ENCODE measurements at regions not wholly inside any gene's neighbourhood (a gene's known extent, or its start where the extent isn't known, plus 50 kb on each side); places are given as distances from the start of the nearest gene placed in this dataset.
"Not testable (repeated sequence)": the region's sequence is repeated elsewhere in the genome, so short reads cannot be mapped to it uniquely, and the experiment has no call there.

- no peak overlapping the region for H3K4me3 Mint-ChIP-seq
- H3K27ac Mint-ChIP-seq = no peak overlapping the region
- CTCF ChIA-PET = no interaction called here
- DNase-seq = no peak
- H3K36me3 Mint-ChIP-seq = no peaks in the 10 kb centered on the region
- H3K9me3 Mint-ChIP-seq = no peaks in the 10 kb centered on the region
- H3K4me1 Mint-ChIP-seq = no peaks in the 10 kb centered on the region
- no peaks in the 10 kb centered on the region for H3K27me3 Mint-ChIP-seq
Measured at GRCh38 chr7:91345449-91345848, 81.2 kb downstream of the FZD1 start.

DNA sequence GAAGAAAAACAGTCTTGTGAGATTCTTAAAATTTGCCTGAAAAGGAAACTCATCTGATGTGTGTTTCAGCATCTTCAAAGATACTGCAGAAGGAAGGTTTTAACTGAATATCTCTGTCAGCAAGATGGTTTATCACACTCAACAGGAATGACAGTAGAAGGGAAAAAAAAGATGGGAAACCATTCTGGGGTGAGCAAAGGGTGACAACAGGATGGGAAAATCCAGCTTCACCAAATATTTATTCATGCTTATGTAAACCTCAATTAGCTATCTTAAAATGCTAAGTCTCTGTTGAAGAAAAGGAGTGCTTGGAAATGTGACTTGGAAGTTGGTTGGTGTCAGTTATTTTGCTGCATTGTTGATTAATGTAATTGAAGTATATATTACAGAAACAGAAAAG is 82.2 kb downstream of the FZD1 start:
- Mint-ChIP-seq H3K27ac (no peak overlapping the region), H3K4me1 (no peaks in the 10 kb centered on the region), H3K9me3 (no peaks in the 10 kb centered on the region), H3K36me3 (no peaks in the 10 kb centered on the region), H3K4me3 (no peak overlapping the region), H3K27me3 (no peaks in the 10 kb centered on the region)
- no peak for DNase-seq
- CTCF ChIA-PET = no interaction called here

DNA sequence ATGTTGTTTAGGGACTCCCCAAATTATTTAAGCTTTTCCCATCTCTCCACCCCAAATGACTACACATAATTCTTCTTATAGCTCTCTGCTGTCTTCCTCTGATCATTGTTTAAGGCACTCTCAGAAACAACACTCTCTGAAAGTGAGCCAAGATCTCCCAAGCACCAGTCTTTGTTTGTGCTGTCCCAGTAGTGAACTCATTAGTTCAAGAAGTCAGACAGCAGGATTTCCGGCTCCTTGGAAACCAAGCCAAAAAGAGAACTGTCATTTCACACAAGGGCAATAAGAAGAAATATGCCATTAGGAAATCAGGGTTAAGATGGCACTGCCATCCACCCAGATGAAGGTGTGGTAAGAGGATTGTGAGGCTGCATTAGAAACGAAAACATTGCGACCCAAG is 83.1 kb downstream of the FZD1 start:
- Mint-ChIP-seq H3K27me3 (no peaks in the 10 kb centered on the region), H3K4me1 (no peaks in the 10 kb centered on the region), H3K9me3 (no peaks in the 10 kb centered on the region), H3K27ac (no peak overlapping the region), H3K36me3 (no peaks in the 10 kb centered on the region), H3K4me3 (no peak overlapping the region)
- DNase-seq = no peak
- CTCF ChIA-PET = no interaction called here

GRCh38 chr7:91348711-91349110 is 84.5 kb downstream of the FZD1 start:
- Mint-ChIP-seq H3K9me3 (no peaks in the 10 kb centered on the region), H3K27me3 (no peaks in the 10 kb centered on the region), H3K27ac (no peak overlapping the region), H3K4me1 (no peaks in the 10 kb centered on the region), H3K4me3 (no peak overlapping the region), H3K36me3 (no peaks in the 10 kb centered on the region)
- no peak for DNase-seq
- CTCF ChIA-PET = no interaction called here

DNA sequence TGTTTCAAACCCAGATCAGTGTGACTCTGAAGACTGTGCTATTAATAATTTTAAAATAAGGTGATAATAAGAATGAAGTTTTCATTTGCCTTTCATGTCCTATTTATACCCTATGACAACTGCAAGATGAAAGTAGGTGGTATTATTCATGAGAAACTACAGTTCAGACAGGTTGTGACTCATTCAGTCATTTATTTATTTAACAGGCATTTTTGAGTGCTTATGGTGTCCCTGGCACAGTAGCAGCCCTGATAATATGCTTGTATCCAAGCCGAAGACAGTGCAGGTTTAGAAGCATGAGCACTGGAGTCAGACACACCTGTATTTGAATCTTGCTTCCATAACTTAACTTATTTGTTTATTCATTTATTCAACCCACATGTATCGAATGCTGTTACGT is 87.1 kb downstream of the FZD1 start:
- CTCF ChIA-PET = no interaction called here
- H3K36me3 Mint-ChIP-seq = no peaks in the 10 kb centered on the region
- no peak for DNase-seq
- no peak overlapping the region for H3K4me3 Mint-ChIP-seq
- H3K9me3 Mint-ChIP-seq = no peaks in the 10 kb centered on the region
- no peak overlapping the region for H3K27ac Mint-ChIP-seq
- H3K4me1 Mint-ChIP-seq = no peaks in the 10 kb centered on the region
- peaks cover 4% of the 10 kb centered on the region for H3K27me3 Mint-ChIP-seq

- no peak overlapping the region for H3K27ac Mint-ChIP-seq
- peaks cover 4% of the 10 kb centered on the region for H3K27me3 Mint-ChIP-seq
- no peaks in the 10 kb centered on the region for H3K9me3 Mint-ChIP-seq
- H3K4me3 Mint-ChIP-seq = no peak overlapping the region
- H3K4me1 Mint-ChIP-seq = no peaks in the 10 kb centered on the region
- DNase-seq = no peak
- CTCF ChIA-PET = no interaction called here
- H3K36me3 Mint-ChIP-seq = no peaks in the 10 kb centered on the region
Measured at GRCh38 chr7:91352091-91352490, 87.9 kb downstream of the FZD1 start.

DNA sequence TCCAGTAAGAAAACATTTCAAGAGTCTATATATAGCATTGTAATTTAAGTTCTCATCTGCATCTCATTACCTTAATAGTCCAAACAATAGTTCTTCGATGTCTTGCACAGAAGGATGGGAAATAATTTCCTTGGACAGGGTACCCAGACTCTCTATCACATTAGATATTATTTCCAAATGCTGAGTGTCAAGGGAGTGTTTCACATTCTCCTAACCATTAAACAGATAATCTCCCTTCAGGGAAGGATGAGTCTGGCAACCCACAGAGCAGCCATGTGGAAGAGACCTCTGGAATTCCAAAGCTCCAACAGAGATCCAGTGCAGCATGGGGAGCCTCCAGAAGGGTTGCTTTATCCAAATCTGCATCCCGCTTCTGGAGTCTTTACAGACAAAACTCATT is 89.6 kb downstream of the FZD1 start:
- no peak for DNase-seq
- Mint-ChIP-seq H3K27me3 (peaks cover 4% of the 10 kb centered on the region), H3K4me3 (no peak overlapping the region), H3K27ac (no peak overlapping the region), H3K4me1 (no peaks in the 10 kb centered on the region), H3K36me3 (no peaks in the 10 kb centered on the region), H3K9me3 (no peaks in the 10 kb centered on the region)
- CTCF ChIA-PET = no interaction called here

- CTCF ChIA-PET = no interaction called here
Measured at GRCh38 chr7:91355695-91356435, 91.6 kb downstream of the FZD1 start.

DNA sequence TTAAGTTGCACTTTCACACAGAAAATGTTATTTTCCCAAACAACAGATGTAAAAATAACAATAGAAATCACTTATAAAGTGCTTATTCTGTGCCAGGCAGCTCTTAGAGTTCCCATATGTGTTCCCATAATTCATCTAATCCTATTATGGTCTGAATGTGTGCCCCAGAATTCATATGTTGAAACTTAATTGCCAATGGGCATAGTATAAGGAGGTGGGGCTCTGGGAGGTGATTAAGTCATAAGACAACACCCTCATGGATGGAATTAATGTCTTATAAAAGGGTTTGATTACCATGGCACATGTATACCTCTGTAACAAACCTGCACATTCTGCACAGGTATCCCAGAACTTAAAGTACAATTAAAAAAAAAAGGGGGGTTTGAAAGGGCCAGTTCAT is 92.7 kb downstream of the FZD1 start:
- no peaks in the 10 kb centered on the region for H3K36me3 Mint-ChIP-seq
- no peak overlapping the region for H3K27ac Mint-ChIP-seq
- CTCF ChIA-PET = no interaction called here
- peaks cover 4% of the 10 kb centered on the region for H3K27me3 Mint-ChIP-seq
- H3K4me1 Mint-ChIP-seq = no peaks in the 10 kb centered on the region
- no peaks in the 10 kb centered on the region for H3K9me3 Mint-ChIP-seq
- no peak overlapping the region for H3K4me3 Mint-ChIP-seq
- DNase-seq = no peak

More at GRCh38 chr7:91355695-91356435, 91.6 kb downstream of the FZD1 start:
- Mint-ChIP-seq H3K4me3 (no peak overlapping the region), H3K27ac (no peak overlapping the region), H3K9me3 (no peaks in the 10 kb centered on the region), H3K36me3 (no peaks in the 10 kb centered on the region), H3K27me3 (peaks cover 4% of the 10 kb centered on the region), H3K4me1 (no peaks in the 10 kb centered on the region)
- no peak for DNase-seq

DNA sequence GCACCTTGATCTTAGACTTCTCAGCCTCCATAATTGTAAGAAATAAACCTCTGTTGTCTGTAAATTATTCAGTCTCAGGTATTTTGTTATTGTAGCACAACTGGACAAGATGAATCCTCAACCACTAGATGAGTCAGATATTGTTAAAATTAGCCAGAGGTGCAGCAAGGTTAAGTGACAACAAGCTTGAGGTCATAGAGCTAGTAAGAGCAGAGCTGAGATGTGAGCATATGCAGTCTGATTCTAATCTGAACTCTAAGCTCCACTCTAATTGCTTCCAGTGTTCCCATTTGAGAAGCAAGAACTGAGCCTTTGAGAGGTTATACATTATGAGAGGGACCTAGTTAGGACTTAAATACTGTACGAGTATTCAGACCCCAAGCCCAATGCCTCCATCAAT is 93.1 kb downstream of the FZD1 start:
- DNase-seq = no peak
- H3K9me3 Mint-ChIP-seq = no peaks in the 10 kb centered on the region

GRCh38 chr7:91357901-91358300 is 93.7 kb downstream of the FZD1 start:
- no peak for DNase-seq
- no peak overlapping the region for H3K4me3 Mint-ChIP-seq
- H3K9me3 Mint-ChIP-seq = no peaks in the 10 kb centered on the region
- H3K27me3 Mint-ChIP-seq = peaks cover 4% of the 10 kb centered on the region
- H3K4me1 Mint-ChIP-seq = no peaks in the 10 kb centered on the region
- H3K36me3 Mint-ChIP-seq = no peaks in the 10 kb centered on the region
- no peak overlapping the region for H3K27ac Mint-ChIP-seq
- CTCF ChIA-PET = no interaction called here

More for the DNA sequence above, 93.1 kb downstream of the FZD1 start:
- H3K36me3 Mint-ChIP-seq = no peaks in the 10 kb centered on the region
- no peak overlapping the region for H3K27ac Mint-ChIP-seq
- H3K27me3 Mint-ChIP-seq = peaks cover 4% of the 10 kb centered on the region
- no peaks in the 10 kb centered on the region for H3K4me1 Mint-ChIP-seq
- H3K4me3 Mint-ChIP-seq = no peak overlapping the region
- CTCF ChIA-PET = no interaction called here

- CTCF ChIA-PET = no interaction called here
- no peak overlapping the region for H3K4me3 Mint-ChIP-seq
- H3K9me3 Mint-ChIP-seq = no peaks in the 10 kb centered on the region
- H3K36me3 Mint-ChIP-seq = no peaks in the 10 kb centered on the region
- H3K4me1 Mint-ChIP-seq = no peaks in the 10 kb centered on the region
- peaks cover 4% of the 10 kb centered on the region for H3K27me3 Mint-ChIP-seq
- no peak for DNase-seq
- no peak overlapping the region for H3K27ac Mint-ChIP-seq
Measured at GRCh38 chr7:91358303-91358702, 94.1 kb downstream of the FZD1 start.

DNA sequence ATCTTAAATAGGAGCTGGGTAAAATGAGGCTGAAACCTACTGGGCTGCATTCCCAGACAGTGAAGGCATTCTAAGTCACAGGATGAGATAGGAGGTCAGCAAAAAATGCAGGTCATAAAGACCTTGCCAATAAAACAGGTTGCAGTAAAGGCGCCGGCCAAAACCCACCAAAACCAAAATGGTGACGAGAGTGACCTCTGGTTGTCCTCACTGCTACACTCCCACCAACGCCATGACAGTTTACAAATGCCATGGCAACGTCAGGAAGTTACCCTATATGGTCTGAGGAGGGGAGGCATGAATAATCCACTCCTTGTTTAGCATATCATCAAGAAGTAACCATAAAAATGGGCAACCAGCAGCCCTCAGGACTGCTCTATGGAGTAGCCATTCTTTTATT is 100.9 kb downstream of the FZD1 start:
- H3K4me1 Mint-ChIP-seq, H3K9me3 Mint-ChIP-seq, DNase-seq, CTCF ChIA-PET, H3K27me3 Mint-ChIP-seq, H3K27ac Mint-ChIP-seq, H3K4me3 Mint-ChIP-seq, H3K36me3 Mint-ChIP-seq: not testable (repeated sequence)

DNA sequence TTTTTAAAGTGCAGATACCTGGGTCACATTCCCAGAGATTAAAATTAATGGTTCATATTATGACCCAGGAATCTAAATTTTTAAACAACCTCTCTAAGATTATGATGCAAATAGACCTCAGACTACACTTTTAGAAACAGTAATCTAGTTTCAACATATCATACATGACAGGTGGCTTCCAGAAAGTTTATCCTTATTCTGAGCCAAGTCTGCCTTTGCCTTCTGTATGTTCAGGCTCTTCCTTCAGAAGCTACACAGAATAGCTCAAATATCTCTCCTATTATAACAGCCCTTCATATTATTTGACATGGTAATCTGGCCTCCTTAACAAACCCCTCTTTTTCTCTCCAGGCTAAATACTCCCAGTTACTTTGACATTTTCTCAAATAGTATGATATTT is 101.9 kb downstream of the FZD1 start:
- no peak for DNase-seq
- H3K27me3 Mint-ChIP-seq = no peaks in the 10 kb centered on the region
- H3K4me1 Mint-ChIP-seq = no peaks in the 10 kb centered on the region
- CTCF ChIA-PET = no interaction called here
- H3K27ac Mint-ChIP-seq = no peak overlapping the region
- H3K36me3 Mint-ChIP-seq = no peaks in the 10 kb centered on the region
- H3K4me3 Mint-ChIP-seq = no peak overlapping the region
- H3K9me3 Mint-ChIP-seq = no peaks in the 10 kb centered on the region

GRCh38 chr7:91367812-91368578 is 103.8 kb downstream of the FZD1 start:
- Mint-ChIP-seq H3K9me3 (no peaks in the 10 kb centered on the region), H3K4me3 (no peak overlapping the region), H3K27me3 (no peaks in the 10 kb centered on the region), H3K27ac (no peak overlapping the region), H3K36me3 (no peaks in the 10 kb centered on the region), H3K4me1 (no peaks in the 10 kb centered on the region)
- CTCF ChIA-PET = no interaction called here
- no peak for DNase-seq

Measured in activated naive CD4-positive, alpha-beta T cell treated with anti-CD3 and anti-CD28 coated beads, Interleukin-2, amount 10 ng/mL, durations not matched to agents 7 days and 5 days (primary cell).